ENCODE measurements at regions not wholly inside any gene's neighbourhood (a gene's known extent, or its start where the extent isn't known, plus 50 kb on each side); places are given as distances from the start of the nearest gene placed in this dataset.
"Not testable (repeated sequence)": the region's sequence is repeated elsewhere in the genome, so short reads cannot be mapped to it uniquely, and the experiment has no call there.

GRCh38 chr13:22881721-22882608, 298.8 kb upstream of the SGCG start:
- H3K9me3 Mint-ChIP-seq, H3K4me3 Mint-ChIP-seq: not testable (repeated sequence)

GRCh38 chr13:22883262-22883840, 297.4 kb upstream of the SGCG start:
- ATAC-seq (replicated peaks): no peak
- Mint-ChIP-seq H3K36me3 (ENCODE audit: low read depth) (no peaks in the 10 kb centered on the region), H3K9me3 (no peaks in the 10 kb centered on the region), H3K27ac (no peak overlapping the region), H3K4me3 (no peak overlapping the region), H3K4me1 (no peaks in the 10 kb centered on the region), H3K27me3 (peaks cover 4% of the 10 kb centered on the region)

More at GRCh38 chr13:22881721-22882608, 298.8 kb upstream of the SGCG start:
- ATAC-seq (replicated peaks); H3K27me3 Mint-ChIP-seq; H3K36me3 Mint-ChIP-seq (ENCODE audit: low read depth); H3K4me1 Mint-ChIP-seq; H3K27ac Mint-ChIP-seq: not testable (repeated sequence)

GRCh38 chr13:22883956-22884355, 296.8 kb upstream of the SGCG start:
- Mint-ChIP-seq H3K4me3 (no peak overlapping the region), H3K4me1 (no peaks in the 10 kb centered on the region), H3K9me3 (no peaks in the 10 kb centered on the region), H3K27ac (no peak overlapping the region), H3K27me3 (peaks cover 4% of the 10 kb centered on the region), H3K36me3 (ENCODE audit: low read depth) (no peaks in the 10 kb centered on the region)
- no peak for ATAC-seq (replicated peaks)

- not testable (repeated sequence) for H3K4me1 Mint-ChIP-seq; H3K4me3 Mint-ChIP-seq; ATAC-seq (replicated peaks); H3K27me3 Mint-ChIP-seq; H3K9me3 Mint-ChIP-seq; H3K27ac Mint-ChIP-seq; H3K36me3 Mint-ChIP-seq (ENCODE audit: low read depth)
Observed at GRCh38 chr13:22886061-22886460, 294.7 kb upstream of the SGCG start.

- not testable (repeated sequence) for H3K4me1 Mint-ChIP-seq; ATAC-seq (replicated peaks); H3K27ac Mint-ChIP-seq; H3K27me3 Mint-ChIP-seq; H3K36me3 Mint-ChIP-seq (ENCODE audit: low read depth); H3K4me3 Mint-ChIP-seq; H3K9me3 Mint-ChIP-seq
Observed at GRCh38 chr13:22889376-22889775, 291.4 kb upstream of the SGCG start.

GRCh38 chr13:22893204-22893603, 287.6 kb upstream of the SGCG start:
- H3K36me3 Mint-ChIP-seq (ENCODE audit: low read depth): no peaks in the 10 kb centered on the region
- no peaks in the 10 kb centered on the region for H3K27me3 Mint-ChIP-seq
- ATAC-seq (replicated peaks): no peak
- no peaks in the 10 kb centered on the region for H3K9me3 Mint-ChIP-seq
- H3K4me1 Mint-ChIP-seq: no peaks in the 10 kb centered on the region
- no peak overlapping the region for H3K4me3 Mint-ChIP-seq
- H3K27ac Mint-ChIP-seq: no peak overlapping the region

- Mint-ChIP-seq H3K4me1 (no peaks in the 10 kb centered on the region), H3K4me3 (no peak overlapping the region), H3K36me3 (ENCODE audit: low read depth) (no peaks in the 10 kb centered on the region), H3K9me3 (no peaks in the 10 kb centered on the region), H3K27me3 (no peaks in the 10 kb centered on the region), H3K27ac (no peak overlapping the region)
- ATAC-seq (replicated peaks): no peak
Observed at GRCh38 chr13:22893777-22894176, 287.0 kb upstream of the SGCG start.

- Mint-ChIP-seq H3K4me1 (no peaks in the 10 kb centered on the region), H3K4me3 (no peak overlapping the region), H3K27ac (no peak overlapping the region), H3K36me3 (ENCODE audit: low read depth) (no peaks in the 10 kb centered on the region), H3K27me3 (no peaks in the 10 kb centered on the region), H3K9me3 (no peaks in the 10 kb centered on the region)
- ATAC-seq (replicated peaks): no peak
Observed at GRCh38 chr13:22897571-22898314, 283.0 kb upstream of the SGCG start.

- not testable (repeated sequence) for H3K4me3 Mint-ChIP-seq
Observed at GRCh38 chr13:22900416-22900951, 280.3 kb upstream of the SGCG start.

GRCh38 chr13:22903301-22903700, 277.5 kb upstream of the SGCG start:
- H3K36me3 Mint-ChIP-seq (ENCODE audit: low read depth): no peaks in the 10 kb centered on the region
- no peaks in the 10 kb centered on the region for H3K9me3 Mint-ChIP-seq
- H3K27me3 Mint-ChIP-seq: peaks cover 17% of the 10 kb centered on the region
- no peak overlapping the region for H3K27ac Mint-ChIP-seq
- no peak for ATAC-seq (replicated peaks)
- H3K4me1 Mint-ChIP-seq: no peaks in the 10 kb centered on the region
- no peak overlapping the region for H3K4me3 Mint-ChIP-seq

More at GRCh38 chr13:22900416-22900951, 280.3 kb upstream of the SGCG start:
- not testable (repeated sequence) for H3K36me3 Mint-ChIP-seq (ENCODE audit: low read depth); H3K9me3 Mint-ChIP-seq; ATAC-seq (replicated peaks); H3K27ac Mint-ChIP-seq; H3K4me1 Mint-ChIP-seq; H3K27me3 Mint-ChIP-seq

GRCh38 chr13:22903925-22904324, 276.9 kb upstream of the SGCG start:
- Mint-ChIP-seq H3K36me3 (ENCODE audit: low read depth) (no peaks in the 10 kb centered on the region), H3K9me3 (no peaks in the 10 kb centered on the region)
- ATAC-seq (replicated peaks): no peak

GRCh38 chr13:22915442-22916082, 265.2 kb upstream of the SGCG start:
- peaks cover 5% of the 10 kb centered on the region for H3K4me1 Mint-ChIP-seq
- H3K9me3 Mint-ChIP-seq: no peaks in the 10 kb centered on the region
- H3K27ac Mint-ChIP-seq: no peak overlapping the region
- H3K27me3 Mint-ChIP-seq: peaks cover 34% of the 10 kb centered on the region
- H3K4me3 Mint-ChIP-seq: peak overlapping the region; percentile 20
- ATAC-seq (replicated peaks): peak; percentile 23
- H3K36me3 Mint-ChIP-seq (ENCODE audit: low read depth): no peaks in the 10 kb centered on the region

More at GRCh38 chr13:22903925-22904324, 276.9 kb upstream of the SGCG start:
- no peak overlapping the region for H3K4me3 Mint-ChIP-seq
- peaks cover 17% of the 10 kb centered on the region for H3K27me3 Mint-ChIP-seq
- H3K4me1 Mint-ChIP-seq: no peaks in the 10 kb centered on the region
- no peak overlapping the region for H3K27ac Mint-ChIP-seq

GRCh38 chr13:22916276-22916675, 264.5 kb upstream of the SGCG start:
- H3K36me3 Mint-ChIP-seq (ENCODE audit: low read depth); H3K27ac Mint-ChIP-seq; H3K4me1 Mint-ChIP-seq; ATAC-seq (replicated peaks); H3K9me3 Mint-ChIP-seq: not testable (repeated sequence)
- H3K4me3 Mint-ChIP-seq: peak overlapping the region; percentile 20
- peaks cover 32% of the 10 kb centered on the region for H3K27me3 Mint-ChIP-seq
